B cell (primary cell): ENCODE measurements at regions not wholly inside any gene's neighbourhood (a gene's known extent, or its start where the extent isn't known, plus 50 kb on each side); places are given as distances from the start of the nearest gene placed in this dataset.

Experiments used
- ATAC-seq: fragments of 200-7000 bp; cut with Tn5 transposase; one replicate; pipeline ENCODE4 v1.10.0; 2021; ENCODE audit warnings: low read depth, mild to moderate bottlenecking, moderate number of reproducible peaks, moderate library complexity
- CTCF ChIA-PET: fragments of 350-600 bp; sonication (Branson Sonifier 250); formaldehyde crosslinking; loops from one replicate; lab custom pipeline; 2021; ENCODE audit warnings: antibody characterized with exemption, inconsistent platforms; lab: Charles Lee
- POLR2A ChIA-PET: fragments of 350-600 bp; sonication (Branson Sonifier 250); formaldehyde crosslinking; loops from one replicate; lab custom pipeline; 2021; ENCODE audit warnings: antibody characterized with exemption; lab: Charles Lee
- DNase-seq: peaks from one replicate; pipeline ENCODE4 v3.0.0; 2013
- H2AFZ ChIP-seq: 2 replicates; pipeline ENCODE4 v1.6.1; 2012; ENCODE audit warnings: mild to moderate bottlenecking, low read depth, low read length; ENCODE audit not compliant: insufficient read depth, poor library complexity, severe bottlenecking
- H3K27ac ChIP-seq, 2 donors: 1 replicate in 1 of 2; 2 replicates in 1 of 2; pipeline ENCODE4 v1.5.1; 2012 to 2013; ENCODE audit warnings: low read length in 2 of 2, mild to moderate bottlenecking in 2 of 2, moderate library complexity in 1 of 2
- H3K27me3 ChIP-seq, 4 experiments: fragments of 200-600 bp in 1 of 4; sonication (generic) in 1 of 4; replicated peaks in 1 of 4; 1 replicate in 2 of 4; 2 replicates in 2 of 4; pipeline versions ENCODE4 v1.6.1 to v1.7.0; 2013 to 2016; ENCODE audit warnings: low read length in 3 of 4, mild to moderate bottlenecking in 2 of 4, mixed read lengths in 1 of 4, moderate library complexity in 1 of 4; ENCODE audit not compliant: insufficient read depth in 4 of 4, control insufficient read depth in 3 of 4; ENCODE audit errors: control extremely low read depth in 1 of 4
- H3K36me3 ChIP-seq, 2 experiments: replicated peaks in 1 of 2; 1 replicate in 1 of 2; 2 replicates in 1 of 2; pipeline versions ENCODE4 v1.6.1 to v1.7.1; 2013; ENCODE audit warnings: low read length in 1 of 2; ENCODE audit not compliant: insufficient read depth in 2 of 2, control insufficient read depth in 1 of 2; ENCODE audit errors: control extremely low read depth in 1 of 2, extremely low read depth in 1 of 2
- H3K4me1 ChIP-seq, 2 donors: fragments of 200-600 bp in 1 of 2; sonication (generic) in 1 of 2; 1 replicate in 1 of 2; 2 replicates in 1 of 2; pipeline versions ENCODE4 v1.5.1 to v1.6.1; 2013 to 2017; ENCODE audit warnings: low read length in 2 of 2; ENCODE audit not compliant: control insufficient read depth in 2 of 2, insufficient read depth in 2 of 2
- H3K4me2 ChIP-seq: replicated peaks from 2 replicates; pipeline ENCODE3; 2012; ENCODE audit warnings: mild to moderate bottlenecking, low read depth, low read length; ENCODE audit not compliant: poor library complexity, severe bottlenecking
- H3K4me3 ChIP-seq, 5 experiments: fragments of 200-600 bp in 1 of 5; sonication (generic) in 1 of 5; 1 replicate in 3 of 5; 2 replicates in 2 of 5; pipeline versions ENCODE4 v1.5.1 to v1.7.0; 2011 to 2016; ENCODE audit warnings: low read length in 4 of 5, mild to moderate bottlenecking in 4 of 5, low read depth in 2 of 5, control low read depth in 1 of 5, moderate library complexity in 1 of 5; ENCODE audit not compliant: insufficient read depth in 1 of 5; ENCODE audit errors: control extremely low read depth in 1 of 5, extremely low read depth in 1 of 5
- H3K79me2 ChIP-seq: fragments of 200-600 bp; sonication (generic); one replicate; pipeline ENCODE4 v1.6.0; 2016; ENCODE audit warnings: low read length; ENCODE audit not compliant: control insufficient read depth, insufficient read depth
- H3K9ac ChIP-seq: fragments of 200-600 bp; sonication (generic); 2 replicates; pipeline ENCODE4 v1.6.1; 2017; ENCODE audit warnings: mild to moderate bottlenecking, low read length, moderate library complexity
- H3K9me3 ChIP-seq, 3 donors: one replicate each; pipeline versions ENCODE4 v1.6.1 to v1.7.1; 2013; ENCODE audit warnings: low read length in 2 of 3; ENCODE audit not compliant: control insufficient read depth in 2 of 3, insufficient read depth in 1 of 3; ENCODE audit errors: control extremely low read depth in 1 of 3
- H4K20me1 ChIP-seq: 2 replicates; pipeline ENCODE4 v1.6.0; 2012; ENCODE audit warnings: mild to moderate bottlenecking, low read length; ENCODE audit not compliant: insufficient read depth, control insufficient read depth, poor library complexity, severe bottlenecking
- H3K27ac Mint-ChIP-seq: one replicate; pipeline ENCODE4 v1.8.0; 2021; ENCODE audit warnings: mixed read lengths
- H3K27me3 Mint-ChIP-seq: one replicate; pipeline ENCODE4 v1.8.0; 2021; ENCODE audit warnings: mixed read lengths
- H3K4me1 Mint-ChIP-seq: one replicate; pipeline ENCODE4 v1.8.0; 2021; ENCODE audit warnings: mixed read lengths
- H3K4me3 Mint-ChIP-seq: one replicate; pipeline ENCODE4 v1.8.0; 2021; ENCODE audit warnings: mixed read lengths
- H3K9me3 Mint-ChIP-seq: one replicate; pipeline ENCODE4 v1.8.0; 2022; ENCODE audit warnings: mixed read lengths; ENCODE audit not compliant: insufficient read depth
- EZH2 ChIP-seq: IDR thresholded peaks from 2 replicates; pipeline ENCODE4 v1.6.1; 2012; ENCODE audit warnings: borderline replicate concordance, low read depth, mild to moderate bottlenecking, moderate library complexity, low read length; ENCODE audit not compliant: insufficient read depth, poor library complexity, severe bottlenecking
- WGBS: methylation state at CpG from one replicate; pipeline ENCODE4 v1.1.5; 2013; ENCODE audit warnings: missing lambda C conversion rate; ENCODE audit not compliant: insufficient coverage; 5-methylcytosine and 5-hydroxymethylcytosine counted together
- intact Hi-C: fragments of 100-400 bp; cut with micrococcal nuclease; formaldehyde crosslinking; loops from one replicate; pipeline ENCODE4 v1.10.0; 2022
- TF ChIP-seq, protein P1 (sequence below): fragments of 200-600 bp; IDR thresholded peaks from one replicate; pipeline ENCODE4 v1.8.0; 2022; ENCODE audit warnings: antibody characterized with exemption, mild to moderate bottlenecking

DNA sequence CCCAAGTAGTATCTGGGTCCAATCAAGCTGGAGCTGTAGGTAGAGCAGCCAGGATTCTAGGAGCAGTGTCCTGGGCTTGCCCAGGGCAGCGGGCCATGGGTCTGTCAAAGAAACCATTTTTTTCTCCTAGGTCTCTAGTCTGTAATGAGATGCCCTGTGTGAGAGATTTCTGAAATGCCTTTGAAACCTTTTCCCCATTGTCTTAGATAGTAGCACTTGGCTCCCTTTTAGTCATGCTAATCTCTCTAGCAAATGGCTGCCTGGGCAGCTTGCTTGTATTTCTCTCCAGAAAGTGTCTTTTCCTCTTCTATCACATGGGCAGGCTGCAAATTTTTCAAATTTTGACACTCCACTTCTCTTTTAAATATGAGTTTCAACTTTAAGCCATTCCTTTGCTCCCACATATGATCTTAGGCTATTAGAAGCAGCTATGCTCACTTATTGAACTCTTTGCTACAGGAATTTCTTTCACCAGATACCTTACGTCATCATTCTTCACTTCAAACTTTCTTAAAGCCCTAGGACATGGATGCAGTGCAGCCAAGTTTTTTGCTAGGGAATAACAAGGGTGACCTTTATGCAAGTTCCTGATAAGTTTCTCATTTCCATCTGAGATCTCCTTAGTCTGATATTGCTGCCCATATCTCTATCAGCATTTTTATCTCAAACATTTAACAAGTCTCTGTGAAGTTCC, 890.2 kb upstream of the VRK2 start:
- H3K36me3 ChIP-seq, result no peaks in the 10 kb centered on the region
- H3K4me2 ChIP-seq, result no peak overlapping the region
- no peaks in the 10 kb centered on the region for H4K20me1 ChIP-seq
- no peaks in the 10 kb centered on the region for H3K27me3 ChIP-seq
- ChIA-PET CTCF (no interaction called here), POLR2A (no interaction called here)
- no peaks in the 10 kb centered on the region for H3K4me1 ChIP-seq
- DNase-seq (no peak), ATAC-seq (no peak)
- H3K27me3 Mint-ChIP-seq, result no peaks in the 10 kb centered on the region
- H3K4me1 Mint-ChIP-seq, result no peaks in the 10 kb centered on the region
- no peaks in the 10 kb centered on the region for H3K79me2 ChIP-seq
- no peak for TF ChIP-seq EZH2
- TF ChIP-seq, protein P1, sequence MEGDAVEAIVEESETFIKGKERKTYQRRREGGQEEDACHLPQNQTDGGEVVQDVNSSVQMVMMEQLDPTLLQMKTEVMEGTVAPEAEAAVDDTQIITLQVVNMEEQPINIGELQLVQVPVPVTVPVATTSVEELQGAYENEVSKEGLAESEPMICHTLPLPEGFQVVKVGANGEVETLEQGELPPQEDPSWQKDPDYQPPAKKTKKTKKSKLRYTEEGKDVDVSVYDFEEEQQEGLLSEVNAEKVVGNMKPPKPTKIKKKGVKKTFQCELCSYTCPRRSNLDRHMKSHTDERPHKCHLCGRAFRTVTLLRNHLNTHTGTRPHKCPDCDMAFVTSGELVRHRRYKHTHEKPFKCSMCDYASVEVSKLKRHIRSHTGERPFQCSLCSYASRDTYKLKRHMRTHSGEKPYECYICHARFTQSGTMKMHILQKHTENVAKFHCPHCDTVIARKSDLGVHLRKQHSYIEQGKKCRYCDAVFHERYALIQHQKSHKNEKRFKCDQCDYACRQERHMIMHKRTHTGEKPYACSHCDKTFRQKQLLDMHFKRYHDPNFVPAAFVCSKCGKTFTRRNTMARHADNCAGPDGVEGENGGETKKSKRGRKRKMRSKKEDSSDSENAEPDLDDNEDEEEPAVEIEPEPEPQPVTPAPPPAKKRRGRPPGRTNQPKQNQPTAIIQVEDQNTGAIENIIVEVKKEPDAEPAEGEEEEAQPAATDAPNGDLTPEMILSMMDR, result no peak
- H3K4me3 ChIP-seq, result no peak overlapping the region
- peaks cover 2% of the 10 kb centered on the region for H3K9me3 Mint-ChIP-seq
- no peak overlapping the region for H3K27ac ChIP-seq
- intact Hi-C loops, result no loop called here
- no peak overlapping the region for H3K27ac Mint-ChIP-seq
- no peak overlapping the region for H3K4me3 Mint-ChIP-seq
- no peak overlapping the region for H3K9ac ChIP-seq
- H2AFZ ChIP-seq, result no peak overlapping the region
- H3K9me3 ChIP-seq, result peaks cover 0 to 7% (median 0%) of the 10 kb centered on the region in 3 donors
- 80% methylated on average over 1 of the region's 2 CpGs for WGBS

- TF ChIP-seq EZH2, result no peak
- TF ChIP-seq, protein P1, result no peak
- Histone ChIP-seq H3K36me3 (no peaks in the 10 kb centered on the region), H3K9ac (no peak overlapping the region), H3K9me3 (peaks cover 0 to 3% (median 0%) of the 10 kb centered on the region in 3 donors), H3K4me2 (no peak overlapping the region), H4K20me1 (no peaks in the 10 kb centered on the region), H3K4me3 (no peak overlapping the region), H2AFZ (no peak overlapping the region), H3K27me3 (no peaks in the 10 kb centered on the region), H3K4me1 (no peaks in the 10 kb centered on the region), H3K79me2 (no peaks in the 10 kb centered on the region), H3K27ac (no peak overlapping the region)
- Mint-ChIP-seq H3K4me3 (no peak overlapping the region), H3K27ac (no peak overlapping the region), H3K9me3 (no peaks in the 10 kb centered on the region), H3K27me3 (no peaks in the 10 kb centered on the region), H3K4me1 (no peaks in the 10 kb centered on the region)
- CTCF ChIA-PET, result no interaction called here
- ATAC-seq (no peak), DNase-seq (no peak)
- no CpG with 5 or more reads among the region's 2 CpGs for WGBS
- intact Hi-C loops, result no loop called here
- POLR2A ChIA-PET, result no interaction called here
These were observed 885.6 kb upstream of the VRK2 start for GRCh38 chr2:57160976-57161375.
